ENCODE measurements at regions not wholly inside any gene's neighbourhood (a gene's known extent, or its start where the extent isn't known, plus 50 kb on each side); places are given as distances from the start of the nearest gene placed in this dataset.

GRCh38 chr18:34942276-34942675 is 98.9 kb upstream of the MAPRE2 start:
- no peaks in the 10 kb centered on the region for H3K4me1 ChIP-seq (ENCODE audit: control insufficient read depth in 2 of 2, insufficient read depth in 1 of 2, low read depth in 1 of 2, low read length in 2 of 2)
- no peak overlapping the region for H3K4me3 ChIP-seq (ENCODE audit: low read length in 2 of 2)
- no peak overlapping the region for H3K23ac ChIP-seq (ENCODE audit: low read depth, low read length, poor library complexity)
- no peaks in the 10 kb centered on the region for H3K36me3 ChIP-seq (replicated peaks in 1 of 2; ENCODE audit: control insufficient read depth in 2 of 2, insufficient read depth in 2 of 2, low read length in 2 of 2)
- H2AK5ac ChIP-seq (ENCODE audit: low read depth, low read length), result no peak overlapping the region
- no peak overlapping the region for H2BK15ac ChIP-seq (ENCODE audit: low read length)
- no peak overlapping the region for H3K4ac ChIP-seq (ENCODE audit: low read length)
- H4K8ac ChIP-seq (ENCODE audit: low read depth, low read length), result no peak overlapping the region
- WGBS, 2 donors (ENCODE audit: extremely low coverage in 2 of 2, insufficient read length in 2 of 2, insufficient replicate concordance in 1 of 2), result no CpG with 5 or more reads among the region's 4 CpGs
- no peak overlapping the region for H3K9ac ChIP-seq (ENCODE audit: low read depth, low read length, poor library complexity)
- H2BK12ac ChIP-seq (ENCODE audit: low read length), result no peak overlapping the region
- H3K79me1 ChIP-seq (ENCODE audit: low read depth, low read length), result no peaks in the 10 kb centered on the region
- no peak overlapping the region for H3K4me2 ChIP-seq (ENCODE audit: insufficient read depth, low read length, poor library complexity, severe bottlenecking)
- H3K27me3 ChIP-seq (ENCODE audit: control insufficient read depth in 3 of 3, insufficient read depth in 3 of 3, low read depth in 1 of 3, low read length in 3 of 3), result no peaks in the 10 kb centered on the region
- no peak overlapping the region for H2AFZ ChIP-seq (ENCODE audit: low read length)
- H2BK120ac ChIP-seq (ENCODE audit: low read depth, low read length), result no peak overlapping the region
- no peaks in the 10 kb centered on the region for H3K9me3 ChIP-seq (replicated peaks in 1 of 2; ENCODE audit: control insufficient read depth in 2 of 2, insufficient read depth in 1 of 2, low read depth in 1 of 2, low read length in 2 of 2)
- no peak overlapping the region for H3K18ac ChIP-seq (ENCODE audit: low read length)
- H3K14ac ChIP-seq (ENCODE audit: low read length), result no peak overlapping the region
- no peak overlapping the region for H2BK5ac ChIP-seq (ENCODE audit: low read length)
- no peak overlapping the region for H3K27ac ChIP-seq (replicated peaks; ENCODE audit: low read length)
- no peak for DNase-seq (ENCODE audit: low spot score)
- no peak overlapping the region for H4K91ac ChIP-seq (ENCODE audit: low read depth, low read length, poor library complexity)

- Histone ChIP-seq H3K27me3 (ENCODE audit: control insufficient read depth in 3 of 3, insufficient read depth in 3 of 3, low read depth in 1 of 3, low read length in 3 of 3) (no peaks in the 10 kb centered on the region), H2AK5ac (ENCODE audit: low read depth, low read length) (no peak overlapping the region), H2BK15ac (ENCODE audit: low read length) (no peak overlapping the region), H3K27ac (replicated peaks; ENCODE audit: low read length) (no peak overlapping the region), H2BK5ac (ENCODE audit: low read length) (no peak overlapping the region), H3K9ac (ENCODE audit: low read depth, low read length, poor library complexity) (no peak overlapping the region), H4K91ac (ENCODE audit: low read depth, low read length, poor library complexity) (no peak overlapping the region), H4K8ac (ENCODE audit: low read depth, low read length) (no peak overlapping the region), H2BK120ac (ENCODE audit: low read depth, low read length) (no peak overlapping the region), H3K4me2 (ENCODE audit: insufficient read depth, low read length, poor library complexity, severe bottlenecking) (no peak overlapping the region), H3K4ac (ENCODE audit: low read length) (no peak overlapping the region), H3K79me1 (ENCODE audit: low read depth, low read length) (no peaks in the 10 kb centered on the region), H2AFZ (ENCODE audit: low read length) (no peak overlapping the region), H3K18ac (ENCODE audit: low read length) (no peak overlapping the region), H3K36me3 (replicated peaks in 1 of 2; ENCODE audit: control insufficient read depth in 2 of 2, insufficient read depth in 2 of 2, low read length in 2 of 2) (no peaks in the 10 kb centered on the region), H3K9me3 (replicated peaks in 1 of 2; ENCODE audit: control insufficient read depth in 2 of 2, insufficient read depth in 1 of 2, low read depth in 1 of 2, low read length in 2 of 2) (no peaks in the 10 kb centered on the region), H3K23ac (ENCODE audit: low read depth, low read length, poor library complexity) (no peak overlapping the region), H3K4me3 (ENCODE audit: low read length in 2 of 2) (no peak overlapping the region), H3K14ac (ENCODE audit: low read length) (no peak overlapping the region), H3K4me1 (ENCODE audit: control insufficient read depth in 2 of 2, insufficient read depth in 1 of 2, low read depth in 1 of 2, low read length in 2 of 2) (peaks cover 0 to 6% of the 10 kb centered on the region in 2 donors), H2BK12ac (ENCODE audit: low read length) (no peak overlapping the region)
- DNase-seq (ENCODE audit: low spot score), result no peak
- no CpG with 5 or more reads among the region's 7 CpGs for WGBS, 2 donors (ENCODE audit: extremely low coverage in 2 of 2, insufficient read length in 2 of 2, insufficient replicate concordance in 1 of 2)
These were observed 98.2 kb upstream of the MAPRE2 start for GRCh38 chr18:34942975-34943374.

GRCh38 chr18:34943587-34943986 is 97.6 kb upstream of the MAPRE2 start:
- no peak overlapping the region for H3K4me2 ChIP-seq (ENCODE audit: insufficient read depth, low read length, poor library complexity, severe bottlenecking)
- no peak overlapping the region for H3K23ac ChIP-seq (ENCODE audit: low read depth, low read length, poor library complexity)
- H2AK5ac ChIP-seq (ENCODE audit: low read depth, low read length), result no peak overlapping the region
- no peak overlapping the region for H2AFZ ChIP-seq (ENCODE audit: low read length)
- no peak overlapping the region for H3K9ac ChIP-seq (ENCODE audit: low read depth, low read length, poor library complexity)
- H2BK120ac ChIP-seq (ENCODE audit: low read depth, low read length), result no peak overlapping the region
- H3K4ac ChIP-seq (ENCODE audit: low read length), result no peak overlapping the region
- H3K18ac ChIP-seq (ENCODE audit: low read length), result no peak overlapping the region
- no peak overlapping the region for H3K4me3 ChIP-seq (ENCODE audit: low read length in 2 of 2)
- no peak overlapping the region for H4K91ac ChIP-seq (ENCODE audit: low read depth, low read length, poor library complexity)
- H3K36me3 ChIP-seq (replicated peaks in 1 of 2; ENCODE audit: control insufficient read depth in 2 of 2, insufficient read depth in 2 of 2, low read length in 2 of 2), result no peaks in the 10 kb centered on the region
- H2BK12ac ChIP-seq (ENCODE audit: low read length), result no peak overlapping the region
- no peaks in the 10 kb centered on the region for H3K27me3 ChIP-seq (ENCODE audit: control insufficient read depth in 3 of 3, insufficient read depth in 3 of 3, low read depth in 1 of 3, low read length in 3 of 3)
- no peaks in the 10 kb centered on the region for H3K9me3 ChIP-seq (replicated peaks in 1 of 2; ENCODE audit: control insufficient read depth in 2 of 2, insufficient read depth in 1 of 2, low read depth in 1 of 2, low read length in 2 of 2)
- no peak overlapping the region for H2BK15ac ChIP-seq (ENCODE audit: low read length)
- peaks cover 0 to 6% of the 10 kb centered on the region in 2 donors for H3K4me1 ChIP-seq (ENCODE audit: control insufficient read depth in 2 of 2, insufficient read depth in 1 of 2, low read depth in 1 of 2, low read length in 2 of 2)
- no peak overlapping the region for H3K27ac ChIP-seq (replicated peaks; ENCODE audit: low read length)
- H4K8ac ChIP-seq (ENCODE audit: low read depth, low read length), result no peak overlapping the region
- no peak for DNase-seq (ENCODE audit: low spot score)
- no CpG with 5 or more reads among the region's 2 CpGs for WGBS, 2 donors (ENCODE audit: extremely low coverage in 2 of 2, insufficient read length in 2 of 2, insufficient replicate concordance in 1 of 2)
- no peak overlapping the region for H3K14ac ChIP-seq (ENCODE audit: low read length)
- H2BK5ac ChIP-seq (ENCODE audit: low read length), result no peak overlapping the region
- no peaks in the 10 kb centered on the region for H3K79me1 ChIP-seq (ENCODE audit: low read depth, low read length)

- H4K8ac ChIP-seq (ENCODE audit: low read depth, low read length), result no peak overlapping the region
- H3K14ac ChIP-seq (ENCODE audit: low read length), result no peak overlapping the region
- H2BK15ac ChIP-seq (ENCODE audit: low read length), result no peak overlapping the region
- H2BK12ac ChIP-seq (ENCODE audit: low read length), result no peak overlapping the region
- H2AFZ ChIP-seq (ENCODE audit: low read length), result peak overlapping the region; percentile 63
- H3K23ac ChIP-seq (ENCODE audit: low read depth, low read length, poor library complexity), result no peak overlapping the region
- no peak overlapping the region for H2BK5ac ChIP-seq (ENCODE audit: low read length)
- no peak overlapping the region for H3K27ac ChIP-seq (replicated peaks; ENCODE audit: low read length)
- DNase-seq (ENCODE audit: low spot score), result no peak
- H3K36me3 ChIP-seq (replicated peaks in 1 of 2; ENCODE audit: control insufficient read depth in 2 of 2, insufficient read depth in 2 of 2, low read length in 2 of 2), result no peaks in the 10 kb centered on the region
- no CpG with 5 or more reads among the region's 2 CpGs for WGBS, 2 donors (ENCODE audit: extremely low coverage in 2 of 2, insufficient read length in 2 of 2, insufficient replicate concordance in 1 of 2)
- H4K91ac ChIP-seq (ENCODE audit: low read depth, low read length, poor library complexity), result no peak overlapping the region
- H3K4ac ChIP-seq (ENCODE audit: low read length), result no peak overlapping the region
- H3K4me3 ChIP-seq (ENCODE audit: low read length in 2 of 2), result no peak overlapping the region
- H2AK5ac ChIP-seq (ENCODE audit: low read depth, low read length), result no peak overlapping the region
- no peak overlapping the region for H3K9ac ChIP-seq (ENCODE audit: low read depth, low read length, poor library complexity)
- H3K4me2 ChIP-seq (ENCODE audit: insufficient read depth, low read length, poor library complexity, severe bottlenecking), result no peak overlapping the region
- peaks cover 0 to 6% of the 10 kb centered on the region in 2 donors for H3K4me1 ChIP-seq (ENCODE audit: control insufficient read depth in 2 of 2, insufficient read depth in 1 of 2, low read depth in 1 of 2, low read length in 2 of 2)
- H2BK120ac ChIP-seq (ENCODE audit: low read depth, low read length), result no peak overlapping the region
- no peak overlapping the region for H3K18ac ChIP-seq (ENCODE audit: low read length)
- no peaks in the 10 kb centered on the region for H3K27me3 ChIP-seq (ENCODE audit: control insufficient read depth in 3 of 3, insufficient read depth in 3 of 3, low read depth in 1 of 3, low read length in 3 of 3)
- H3K79me1 ChIP-seq (ENCODE audit: low read depth, low read length), result no peaks in the 10 kb centered on the region
- no peaks in the 10 kb centered on the region for H3K9me3 ChIP-seq (replicated peaks in 1 of 2; ENCODE audit: control insufficient read depth in 2 of 2, insufficient read depth in 1 of 2, low read depth in 1 of 2, low read length in 2 of 2)
These were observed 93.5 kb upstream of the MAPRE2 start for GRCh38 chr18:34947711-34948125.
